Mucosa of descending colon (tissue), 3 donors: ENCODE measurements at regions not wholly inside any gene's neighbourhood (a gene's known extent, or its start where the extent isn't known, plus 50 kb on each side); places are given as distances from the start of the nearest gene placed in this dataset.

Experiments
- ATAC-seq: fragments of 200-7000 bp; cut with Tn5 transposase; one replicate; pipeline ENCODE4 v1.9.1; 2020; ENCODE audit warnings: mild to moderate bottlenecking, moderate library complexity
- DNase-seq, 3 donors: peaks; one replicate each; pipeline ENCODE4 v3.0.0-alpha.2; 2020
- H3K36me3 ChIP-seq: fragments of 200-600 bp; one replicate; pipeline ENCODE4 v1.8.0; 2021; ENCODE audit warnings: low read depth, mild to moderate bottlenecking
- H3K4me1 ChIP-seq: fragments of 200-600 bp; one replicate; pipeline ENCODE4 v1.8.0; 2021; ENCODE audit warnings: low read depth, mild to moderate bottlenecking
- H3K4me3 ChIP-seq: fragments of 200-600 bp; one replicate; pipeline ENCODE4 v1.8.0; 2021; ENCODE audit warnings: mild to moderate bottlenecking
- H3K9me3 ChIP-seq: fragments of 200-600 bp; one replicate; pipeline ENCODE4 v1.8.0; 2021; ENCODE audit warnings: mild to moderate bottlenecking
- CTCF ChIP-seq: fragments of 200-600 bp; IDR thresholded peaks from one replicate; pipeline ENCODE4 v1.8.0; 2022; ENCODE audit warnings: antibody characterized with exemption, mild to moderate bottlenecking
- intact Hi-C, 2 donors: fragments of 100-400 bp; cut with DNase I in 1 of 2; cut with micrococcal nuclease in 1 of 2; formaldehyde crosslinking; loops; one replicate each; pipeline versions ENCODE4 v1.11.0 to v1.11.1; 2022; cut with DNase I, micrococcal nuclease
- donor health status: DM: no; HTN: no; CAD: no; lungs with moderate emphysema.
- donor health status: DM: no; HTN: no; CAD: no.
- donor health status: DM: no; HTN: yes; CAD: no.

GRCh38 chr7:68853254-68853653 is 745.0 kb upstream of the AUTS2 start:
- ATAC-seq (no peak), DNase-seq (no peak)
- peaks cover 66% of the 10 kb centered on the region for H3K9me3 ChIP-seq
- H3K36me3 ChIP-seq = no peaks in the 10 kb centered on the region
- no peak overlapping the region for H3K4me3 ChIP-seq
- no peaks in the 10 kb centered on the region for H3K4me1 ChIP-seq
- no peak for TF ChIP-seq CTCF
- intact Hi-C loops = no loop called here

- intact Hi-C loops = no loop called here
- DNase-seq = no peak
- no peaks in the 10 kb centered on the region for H3K36me3 ChIP-seq
- no peaks in the 10 kb centered on the region for H3K4me1 ChIP-seq
- no peak overlapping the region for H3K4me3 ChIP-seq
- H3K9me3 ChIP-seq = peaks cover 69% of the 10 kb centered on the region
- TF ChIP-seq CTCF = no peak
- no peak for ATAC-seq
These were observed 740.7 kb upstream of the AUTS2 start for GRCh38 chr7:68857571-68857970.

GRCh38 chr7:68858497-68858896 is 739.8 kb upstream of the AUTS2 start:
- Histone ChIP-seq H3K4me3 (no peak overlapping the region), H3K4me1 (no peaks in the 10 kb centered on the region), H3K9me3 (peaks cover 66% of the 10 kb centered on the region), H3K36me3 (no peaks in the 10 kb centered on the region)
- intact Hi-C loops = no loop called here
- DNase-seq = no peak
- no peak for TF ChIP-seq CTCF
- ATAC-seq = no peak

GRCh38 chr7:68861171-68861570 is 737.1 kb upstream of the AUTS2 start:
- no peak for DNase-seq
- no peaks in the 10 kb centered on the region for H3K4me1 ChIP-seq
- no peak for TF ChIP-seq CTCF
- no peak overlapping the region for H3K4me3 ChIP-seq
- H3K36me3 ChIP-seq = no peaks in the 10 kb centered on the region
- peaks cover 72% of the 10 kb centered on the region for H3K9me3 ChIP-seq
- intact Hi-C loops = no loop called here
- no peak for ATAC-seq

GRCh38 chr7:68862261-68862660 is 736.0 kb upstream of the AUTS2 start:
- intact Hi-C loops = no loop called here
- no peaks in the 10 kb centered on the region for H3K4me1 ChIP-seq
- peaks cover 68% of the 10 kb centered on the region for H3K9me3 ChIP-seq
- no peaks in the 10 kb centered on the region for H3K36me3 ChIP-seq
- TF ChIP-seq CTCF = no peak
- DNase-seq = no peak
- ATAC-seq = no peak
- H3K4me3 ChIP-seq = no peak overlapping the region

- Histone ChIP-seq H3K36me3 (no peaks in the 10 kb centered on the region), H3K9me3 (peaks cover 69% of the 10 kb centered on the region), H3K4me3 (no peak overlapping the region), H3K4me1 (no peaks in the 10 kb centered on the region)
- ATAC-seq = no peak
- intact Hi-C loops = no loop called here
- no peak for DNase-seq
- no peak for TF ChIP-seq CTCF
These were observed 735.5 kb upstream of the AUTS2 start for GRCh38 chr7:68862736-68863135.
